Fibroblast of mammary gland (primary cell): ENCODE measurements at regions not wholly inside any gene's neighbourhood (a gene's known extent, or its start where the extent isn't known, plus 50 kb on each side); places are given as distances from the start of the nearest gene placed in this dataset.

ENCODE experiments used
- DNase-seq: peaks from one replicate; pipeline ENCODE4 v3.0.0-alpha.2; 2010; ENCODE audit warnings: low read depth
- H3K4me3 ChIP-seq: 2 replicates; pipeline ENCODE4 v1.5.1; 2011; ENCODE audit warnings: low read depth, mild to moderate bottlenecking, low read length, moderate library complexity; ENCODE audit not compliant: control insufficient read depth
- CTCF ChIP-seq: conservative IDR thresholded peaks from 2 replicates; pipeline ENCODE4 v1.5.1; 2011; ENCODE audit warnings: low read depth, low read length, inconsistent platforms; ENCODE audit not compliant: control insufficient read depth, insufficient read depth

- DNase-seq: no peak
These were observed 73.0 kb upstream of the MPDZ start for GRCh38 chr9:13352451-13352979.

GRCh38 chr9:13351778-13352386 is 72.4 kb upstream of the MPDZ start:
- DNase-seq: peak; percentile 74
- H3K4me3 ChIP-seq: no peak overlapping the region
- peak; percentile 61 for TF ChIP-seq CTCF

More at GRCh38 chr9:13352451-13352979, 73.0 kb upstream of the MPDZ start:
- TF ChIP-seq CTCF: no peak
- H3K4me3 ChIP-seq: no peak overlapping the region

- no peak for DNase-seq
- no peak overlapping the region for H3K4me3 ChIP-seq
- TF ChIP-seq CTCF: no peak
These were observed 53.1 kb upstream of the MPDZ start for GRCh38 chr9:13332571-13332970.

GRCh38 chr9:13331320-13331719 is 51.8 kb upstream of the MPDZ start:
- DNase-seq: no peak
- TF ChIP-seq CTCF: no peak
- no peak overlapping the region for H3K4me3 ChIP-seq

- TF ChIP-seq CTCF: no peak
- DNase-seq: no peak
- H3K4me3 ChIP-seq: no peak overlapping the region
These were observed 51.0 kb upstream of the MPDZ start for GRCh38 chr9:13330396-13331004.
